NCI-H1930 (cell line): ENCODE measurements at regions not wholly inside any gene's neighbourhood (a gene's known extent, or its start where the extent isn't known, plus 50 kb on each side); places are given as distances from the start of the nearest gene placed in this dataset.
"Not testable (repeated sequence)": the region's sequence is repeated elsewhere in the genome, so short reads cannot be mapped to it uniquely, and the experiment has no call there.

Experiments
- DNase-seq, 2 experiments: peaks; one replicate each; lab custom pipeline; 2025; lab: John Stamatoyannopoulos, UW

DNA sequence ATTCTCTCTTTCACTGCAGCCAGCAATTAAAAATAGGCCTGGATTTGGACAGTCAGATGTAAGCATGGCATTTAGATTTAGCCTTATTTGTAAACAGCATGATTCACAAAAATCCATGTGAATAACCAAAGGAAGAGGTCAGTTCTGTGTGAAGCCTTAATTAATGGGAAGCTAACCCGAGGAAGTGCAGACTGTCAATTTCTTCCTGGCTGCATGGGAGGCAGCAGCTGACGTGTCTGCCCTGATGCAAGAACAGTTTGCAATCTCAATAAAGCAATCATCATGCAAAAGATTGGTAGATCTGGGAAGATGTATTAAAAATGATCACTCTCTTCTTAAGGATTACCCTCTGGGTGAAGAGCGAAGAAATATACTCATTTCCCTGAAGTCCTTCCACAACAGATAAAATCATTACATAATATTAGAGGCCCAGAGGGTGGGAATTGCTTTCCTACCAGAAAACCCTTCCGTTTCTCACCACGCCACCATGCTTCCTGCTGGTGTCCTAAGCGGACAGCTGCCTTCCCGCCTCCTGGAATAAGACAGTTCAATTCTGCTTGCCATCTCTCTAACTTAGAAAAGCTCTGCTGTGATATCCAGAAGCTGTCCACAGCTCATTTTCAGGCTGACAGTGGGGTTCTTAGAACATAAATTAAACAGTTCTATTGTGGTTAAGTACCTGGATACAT lies 526.7 kb upstream of the NRP1 start:
- DNase-seq: no peak

DNA sequence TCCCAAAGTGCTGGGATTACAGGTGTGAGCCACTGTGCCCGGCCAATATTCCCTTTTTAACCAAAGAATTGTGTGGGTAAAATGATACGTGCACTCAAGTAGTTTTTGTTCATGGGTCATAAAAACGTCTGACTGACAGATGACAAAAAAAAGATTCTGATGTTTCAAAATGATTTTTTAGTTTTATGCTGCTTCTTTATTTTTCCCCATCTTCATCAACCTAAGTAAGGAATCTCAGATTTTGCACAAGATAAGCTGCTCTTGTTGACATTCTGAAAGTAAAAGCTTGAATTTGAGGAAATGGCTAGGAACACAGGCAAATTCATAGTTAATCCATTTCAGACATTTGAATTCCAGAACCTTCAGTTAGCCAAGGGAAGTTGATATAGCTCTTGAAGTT lies 526.1 kb upstream of the NRP1 start:
- DNase-seq: no peak

DNA sequence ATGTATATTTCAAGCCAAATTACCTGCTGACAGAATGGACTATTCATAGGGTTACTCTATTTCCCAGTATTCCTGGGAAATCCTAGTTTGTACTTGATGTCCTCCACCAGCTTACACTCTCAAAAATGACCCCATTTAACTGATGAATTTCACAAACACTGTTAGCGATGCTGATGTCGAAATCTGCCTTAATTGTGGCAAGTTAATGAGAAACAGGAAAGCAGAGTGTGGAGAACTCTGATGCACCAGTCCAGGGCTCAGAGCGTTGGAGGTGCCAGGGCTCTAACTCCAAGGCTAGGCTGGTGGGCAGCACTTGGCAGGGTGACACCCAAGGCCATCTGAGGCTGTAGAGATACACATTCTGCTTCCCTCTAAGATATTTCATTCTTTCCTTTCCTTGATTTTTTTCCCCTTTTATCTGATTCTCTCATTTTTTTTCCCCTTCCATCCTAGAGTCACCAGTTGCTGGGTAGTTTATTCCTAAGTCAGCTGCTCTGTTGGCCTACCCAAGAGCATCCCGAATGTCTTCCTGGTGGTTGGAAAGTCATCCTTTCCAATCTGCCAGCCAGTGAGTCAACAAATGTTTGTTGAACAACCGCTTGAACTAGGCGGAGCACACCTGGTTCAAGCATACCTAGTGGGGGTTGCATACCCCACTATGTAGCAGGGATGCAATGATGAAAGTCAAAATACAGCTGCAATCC lies 525.0 kb upstream of the NRP1 start:
- no peak for DNase-seq

DNA sequence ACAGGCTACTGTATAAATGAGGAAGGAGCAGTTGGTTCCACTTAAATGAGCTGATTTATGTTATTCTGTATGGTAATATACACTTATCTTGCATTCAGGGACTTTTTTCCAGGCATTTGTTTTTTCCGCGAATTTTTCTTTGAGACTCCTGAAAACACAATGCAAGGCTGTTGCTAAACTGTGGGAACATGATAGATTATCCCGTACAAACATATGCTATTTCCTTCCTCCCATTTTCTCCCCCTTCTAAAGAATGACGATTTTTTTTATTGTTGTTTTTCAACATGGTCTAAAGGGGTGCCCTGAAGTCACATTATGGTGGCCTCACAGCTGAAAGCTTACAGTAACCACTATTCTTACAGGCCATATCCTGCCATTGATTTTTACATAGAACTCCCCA lies 523.9 kb upstream of the NRP1 start:
- no peak for DNase-seq

DNA sequence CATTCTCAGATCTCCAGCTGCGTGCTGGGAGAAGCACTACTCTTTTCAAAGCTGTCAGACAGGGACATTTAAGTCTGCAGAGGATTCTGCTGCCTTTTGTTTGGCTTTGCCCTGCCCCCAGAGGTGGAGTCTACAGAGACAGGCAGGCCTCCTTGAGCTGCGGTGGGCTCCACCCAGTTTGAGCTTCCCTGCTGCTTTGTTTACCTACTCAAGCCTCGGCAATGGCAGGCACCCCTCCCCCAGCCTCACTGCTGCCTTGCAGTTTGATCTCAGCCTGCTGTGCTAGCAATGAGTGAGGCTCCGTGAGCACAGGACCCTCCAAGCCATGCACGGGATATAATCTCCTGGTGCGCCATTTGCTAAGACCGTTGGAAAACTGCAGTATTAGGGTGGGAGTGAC lies 518.8 kb upstream of the NRP1 start:
- not testable (repeated sequence) for DNase-seq

DNA sequence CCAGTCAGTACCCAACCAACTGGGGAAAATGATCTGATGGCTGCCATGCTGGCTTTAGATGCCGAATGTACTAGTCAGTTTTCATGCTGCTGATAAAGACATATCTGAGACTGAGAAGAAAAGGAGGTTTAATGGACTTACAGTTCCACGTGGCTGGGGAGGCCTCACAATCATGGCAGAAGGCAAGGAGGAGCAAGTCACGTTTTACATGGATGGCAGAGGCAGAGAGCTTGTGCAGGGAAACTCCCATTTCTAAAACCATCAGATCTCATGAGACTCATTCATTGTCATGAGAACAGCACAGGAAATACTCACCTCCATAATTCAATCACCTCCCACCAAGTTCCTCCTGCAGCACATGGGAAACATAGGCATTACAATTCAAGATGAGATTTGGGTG lies 508.9 kb upstream of the NRP1 start:
- DNase-seq: no peak

DNA sequence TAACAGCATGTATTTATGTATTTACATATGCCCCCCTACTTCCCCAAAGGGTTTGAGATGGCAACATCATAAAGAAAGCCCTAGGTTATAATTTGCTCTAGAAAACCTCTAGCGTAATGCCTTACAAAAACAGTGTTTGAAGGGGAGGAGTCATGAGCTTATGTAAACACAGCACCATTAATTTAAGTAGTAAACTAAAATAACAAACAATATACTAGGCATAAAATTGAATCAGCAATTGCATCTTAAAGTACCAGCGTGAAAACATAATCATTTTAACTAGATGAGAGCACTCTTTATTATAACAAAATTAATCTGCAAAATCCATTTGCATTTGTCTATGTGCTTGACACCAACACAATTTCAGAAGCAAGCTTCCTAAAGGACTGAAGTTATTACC lies 507.2 kb upstream of the NRP1 start:
- DNase-seq: no peak

DNA sequence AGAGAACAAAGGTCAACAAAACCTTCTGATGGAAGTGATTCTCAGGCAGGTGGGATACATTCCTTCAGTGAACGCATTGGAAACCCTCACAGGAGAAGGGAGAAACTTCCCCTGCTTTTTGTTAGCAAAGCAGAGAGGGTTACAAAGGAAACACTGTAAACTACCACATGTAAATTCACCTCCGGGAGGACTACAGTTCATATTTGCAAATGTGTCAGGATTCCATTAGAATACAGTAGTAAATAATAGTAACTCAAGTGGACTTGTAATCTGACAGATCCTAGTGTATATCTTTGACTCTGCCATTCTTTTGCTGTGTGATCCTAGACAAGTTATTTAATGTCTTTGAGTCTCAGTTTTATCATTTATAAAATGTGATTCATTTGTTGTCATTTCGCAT lies 504.3 kb upstream of the NRP1 start:
- DNase-seq: no peak

DNA sequence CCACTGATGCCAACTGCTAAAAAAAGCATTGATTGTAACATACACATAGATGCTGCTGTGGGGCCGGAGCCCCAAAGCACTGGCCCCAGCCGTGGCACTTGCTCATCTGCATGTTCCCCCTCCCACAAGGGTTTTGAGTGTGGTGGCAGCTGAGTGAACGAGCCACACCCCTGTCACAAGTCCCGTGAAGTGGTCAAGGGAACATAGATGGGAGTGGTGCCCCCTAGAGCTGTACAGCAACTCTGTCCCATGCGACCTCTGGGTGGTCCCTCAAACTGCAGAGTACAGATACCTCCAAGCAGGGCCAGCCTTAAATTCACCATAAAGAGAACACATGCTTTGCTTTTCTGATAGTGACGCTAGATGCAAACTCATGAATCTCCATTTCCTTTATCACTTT lies 503.3 kb upstream of the NRP1 start:
- DNase-seq: no peak

DNA sequence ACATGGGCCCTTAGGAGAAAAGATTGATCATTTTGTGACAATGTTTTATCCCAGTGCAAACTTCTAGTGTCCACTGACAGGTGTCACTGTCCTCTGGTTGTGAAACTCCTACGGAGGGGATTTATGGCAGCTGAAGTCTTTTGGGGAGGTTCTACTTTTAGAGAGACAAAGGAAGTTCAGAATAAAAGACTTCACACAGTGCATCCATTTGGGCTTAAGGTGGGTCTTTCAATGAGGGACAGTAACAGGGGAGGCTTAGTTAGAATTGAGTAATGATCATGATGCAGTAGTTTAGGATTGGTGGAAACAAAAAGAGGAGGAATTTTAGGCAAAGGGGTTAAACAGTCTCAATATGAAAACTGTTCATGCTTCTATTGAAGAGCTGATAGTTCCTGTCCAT lies 501.1 kb upstream of the NRP1 start:
- no peak for DNase-seq

DNA sequence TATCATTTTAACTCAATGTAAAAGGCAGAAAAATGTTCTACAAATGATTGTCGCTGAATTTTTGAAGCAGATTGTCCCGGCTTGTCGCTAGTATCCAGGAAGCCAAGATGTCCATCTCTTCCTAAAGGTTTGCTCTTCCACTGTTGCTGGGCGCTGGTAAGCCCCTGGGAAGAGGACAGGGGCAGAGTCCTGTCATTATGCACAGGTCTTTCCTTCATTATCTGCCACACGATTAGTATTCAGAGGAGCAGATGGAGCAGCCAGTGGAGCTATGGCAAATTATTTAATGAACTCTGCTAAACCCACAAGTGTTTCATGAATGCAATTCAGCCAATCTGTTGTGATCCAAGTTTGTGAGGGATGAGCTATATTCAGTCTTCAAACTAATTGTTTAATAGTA lies 499.1 kb upstream of the NRP1 start:
- DNase-seq: no peak

DNA sequence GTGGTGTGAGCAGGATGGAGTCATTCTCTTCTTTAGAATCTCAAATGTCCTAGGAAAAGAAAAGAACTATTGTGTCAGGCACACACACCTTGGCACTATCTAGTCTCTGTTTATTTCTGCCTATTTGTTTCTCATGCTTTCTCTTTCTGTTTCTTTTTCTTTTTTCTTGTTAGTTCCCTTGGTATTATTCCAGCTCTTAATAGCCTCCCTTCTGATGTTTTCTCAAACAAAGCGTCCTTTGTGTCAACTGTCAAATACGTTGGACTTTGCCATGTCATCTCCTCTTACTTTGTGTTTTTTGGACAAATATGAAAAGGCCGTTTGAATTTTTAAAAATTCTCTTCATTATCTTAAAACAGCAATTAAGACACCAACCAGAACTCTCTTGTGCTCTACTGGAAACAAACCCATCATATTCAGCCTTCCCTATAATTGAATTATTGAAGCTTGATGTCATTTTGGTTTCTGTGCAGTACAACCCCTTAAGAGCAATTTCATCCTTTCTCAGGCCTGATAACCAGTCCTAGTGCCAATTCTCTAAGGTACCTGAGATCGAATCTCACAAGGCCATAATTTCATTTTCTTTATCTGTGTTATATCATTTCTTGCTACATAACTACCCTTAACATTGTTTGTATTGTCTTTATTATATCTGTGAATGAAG lies 497.8 kb upstream of the NRP1 start:
- DNase-seq: no peak

DNA sequence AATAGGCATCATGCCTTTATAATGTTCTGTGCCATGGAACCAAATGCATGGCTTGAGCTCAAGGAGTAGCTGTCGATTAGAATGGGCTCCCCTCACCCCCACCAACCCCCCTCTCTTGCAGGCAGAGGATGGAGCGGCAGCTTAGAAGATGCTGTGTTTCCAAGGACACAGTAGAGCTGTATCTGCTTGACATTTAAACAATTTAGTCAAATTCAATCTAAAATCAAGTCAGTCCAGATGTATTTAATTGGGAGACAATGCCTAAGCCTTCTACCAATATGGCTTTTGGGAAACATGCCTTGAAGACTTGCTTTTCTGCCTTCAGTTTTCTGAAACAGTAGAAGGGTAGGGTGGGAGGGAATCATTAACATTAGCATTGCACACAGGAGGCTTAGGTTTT lies 497.1 kb upstream of the NRP1 start:
- no peak for DNase-seq

DNA sequence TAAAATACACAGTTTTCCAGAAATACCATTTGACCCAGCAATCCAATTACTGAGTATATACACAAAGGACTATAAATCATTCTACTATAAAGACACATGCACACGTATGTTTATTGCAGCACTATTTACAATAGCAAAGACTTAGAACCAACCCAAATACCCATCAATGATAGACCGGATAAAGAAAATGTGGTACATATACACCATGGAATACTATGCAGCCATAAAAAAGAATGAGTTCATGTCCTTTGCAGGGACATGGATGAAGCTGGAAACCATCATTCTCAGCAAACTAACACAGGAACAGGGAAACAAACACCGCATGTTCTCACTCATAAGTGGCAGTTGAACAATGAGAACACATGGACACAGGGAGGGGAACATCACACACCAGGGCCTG lies 495.4 kb upstream of the NRP1 start:
- DNase-seq: not testable (repeated sequence)

DNA sequence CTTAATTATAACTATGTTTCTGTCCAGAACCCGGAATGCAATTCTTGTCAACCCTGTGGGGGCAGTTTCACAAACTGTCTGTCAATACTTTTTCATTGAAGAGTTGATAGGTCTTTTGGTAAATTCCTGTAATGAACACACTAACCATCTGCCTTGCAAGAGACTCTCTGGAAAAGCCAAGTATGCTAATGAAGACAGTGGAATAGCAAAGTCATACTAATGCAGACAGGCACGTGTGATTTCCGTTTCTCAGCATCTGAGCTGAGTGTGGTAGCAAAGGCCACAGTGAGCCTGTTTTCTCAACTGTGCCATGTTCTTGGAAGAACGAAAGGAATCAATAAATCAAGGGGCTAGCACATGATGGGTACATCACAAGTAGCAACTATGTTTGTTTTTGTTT lies 494.1 kb upstream of the NRP1 start:
- no peak for DNase-seq

DNA sequence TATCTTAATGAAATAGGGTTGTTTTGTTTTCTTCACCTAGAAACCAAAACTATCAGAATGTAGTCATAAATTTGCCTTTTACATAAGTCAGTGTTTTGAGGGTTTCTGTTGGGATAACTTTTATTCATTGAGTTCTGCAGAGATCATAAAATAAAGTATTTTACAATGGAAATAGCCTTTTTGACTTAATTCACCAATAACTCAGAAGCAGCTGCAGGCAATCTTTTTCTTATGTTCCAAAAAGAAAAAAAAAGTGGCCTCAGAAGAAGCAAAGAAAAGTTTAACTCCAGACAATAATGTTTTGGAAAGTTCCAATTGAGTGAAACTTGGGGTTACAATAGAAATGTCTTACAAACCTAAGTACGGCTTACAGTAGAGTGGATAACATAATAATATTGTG lies 491.7 kb upstream of the NRP1 start:
- DNase-seq: no peak

DNA sequence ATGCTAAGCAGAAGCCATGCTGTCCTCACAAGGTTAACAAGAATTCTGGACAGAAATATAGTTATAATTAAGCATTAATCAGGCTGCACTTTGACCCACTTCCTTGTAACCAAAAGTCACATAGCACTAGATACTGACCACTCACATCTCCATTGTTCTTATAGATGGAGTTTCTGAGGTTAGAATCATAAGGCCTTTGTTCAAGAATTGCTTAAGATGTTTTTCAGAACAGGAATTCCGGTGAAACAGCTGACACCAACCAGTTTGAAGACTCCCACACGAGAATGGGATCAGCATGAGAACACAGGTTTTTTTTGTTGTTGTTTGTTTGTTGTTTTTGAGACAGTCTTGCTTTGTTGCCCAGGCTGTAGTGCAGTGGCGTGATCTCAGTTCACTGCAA lies 488.3 kb upstream of the NRP1 start:
- DNase-seq: no peak

DNA sequence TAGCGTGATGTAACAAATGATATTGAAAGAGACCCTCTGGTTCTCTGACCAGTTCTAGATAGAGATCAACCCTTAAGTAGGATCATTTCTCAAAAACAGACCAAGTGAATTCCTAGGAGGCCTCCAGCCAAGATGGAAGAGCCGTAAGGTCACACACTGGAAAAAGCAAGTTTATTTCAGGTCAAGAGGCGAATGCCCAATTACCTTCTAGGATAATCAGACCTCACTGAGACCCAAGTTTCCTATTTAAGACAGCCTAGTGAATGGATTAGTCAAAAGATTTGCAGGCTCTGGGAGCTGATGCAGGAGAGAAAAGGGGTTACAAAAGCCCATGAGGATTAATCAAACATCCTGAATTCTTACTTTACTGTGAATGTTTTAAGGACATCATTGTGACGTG lies 486.1 kb upstream of the NRP1 start:
- no peak for DNase-seq

DNA sequence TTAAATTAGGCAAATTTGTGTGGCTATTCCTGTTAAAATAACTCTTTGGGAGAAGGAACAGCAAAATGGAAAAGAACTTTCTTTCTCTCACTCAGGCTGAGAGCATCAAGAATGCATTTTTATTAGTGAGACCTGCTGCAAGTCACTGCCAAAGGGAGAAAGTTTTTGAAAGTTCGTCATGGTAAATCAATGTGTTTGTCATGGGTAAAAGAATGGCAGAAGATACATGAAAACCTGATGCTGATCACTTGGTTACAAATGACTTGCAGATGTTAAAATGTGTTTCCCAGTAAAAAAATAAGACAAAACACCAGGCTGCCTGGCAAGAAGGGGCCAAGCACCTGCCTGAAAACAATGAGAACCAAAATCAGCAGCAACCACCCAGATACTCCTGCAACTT lies 484.7 kb upstream of the NRP1 start:
- DNase-seq: no peak

DNA sequence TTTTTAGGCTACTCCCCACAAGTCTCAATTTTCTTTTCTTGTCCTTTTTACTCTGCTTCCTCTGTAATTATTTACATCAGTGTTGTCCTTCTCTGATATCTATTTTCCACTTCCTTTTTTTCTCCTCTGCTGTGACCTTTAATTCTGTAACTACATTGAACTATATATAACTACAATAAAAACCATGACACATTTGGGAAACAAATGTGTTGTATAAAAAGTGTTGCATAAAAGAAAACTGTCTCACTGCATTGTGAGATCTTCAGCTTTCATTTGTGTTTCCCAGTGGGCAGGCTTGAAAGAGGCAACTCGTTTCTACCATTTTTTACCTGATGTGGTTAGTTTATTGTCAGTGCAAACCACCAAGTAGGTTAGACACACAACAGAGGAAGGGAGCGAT lies 483.9 kb upstream of the NRP1 start:
- DNase-seq: no peak

DNA sequence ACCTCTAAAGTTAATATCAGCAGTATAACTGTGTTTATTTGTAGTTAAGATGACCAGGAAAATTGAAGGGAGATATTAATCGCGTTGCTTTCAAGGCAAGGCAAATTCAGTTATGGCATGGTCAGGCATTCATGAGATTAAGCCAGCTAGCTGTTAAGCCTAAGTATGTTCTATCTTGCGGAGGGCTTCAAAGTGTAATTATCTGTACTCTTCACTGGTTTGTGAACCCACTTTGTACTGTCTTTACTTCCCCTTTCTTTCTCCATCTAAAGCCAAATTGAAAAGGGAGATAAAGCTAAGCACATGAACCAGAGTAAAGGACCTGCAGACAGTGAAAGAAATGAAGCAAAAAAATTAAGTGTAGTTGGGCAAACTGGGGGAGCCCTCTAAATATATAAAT lies 483.1 kb upstream of the NRP1 start:
- no peak for DNase-seq

DNA sequence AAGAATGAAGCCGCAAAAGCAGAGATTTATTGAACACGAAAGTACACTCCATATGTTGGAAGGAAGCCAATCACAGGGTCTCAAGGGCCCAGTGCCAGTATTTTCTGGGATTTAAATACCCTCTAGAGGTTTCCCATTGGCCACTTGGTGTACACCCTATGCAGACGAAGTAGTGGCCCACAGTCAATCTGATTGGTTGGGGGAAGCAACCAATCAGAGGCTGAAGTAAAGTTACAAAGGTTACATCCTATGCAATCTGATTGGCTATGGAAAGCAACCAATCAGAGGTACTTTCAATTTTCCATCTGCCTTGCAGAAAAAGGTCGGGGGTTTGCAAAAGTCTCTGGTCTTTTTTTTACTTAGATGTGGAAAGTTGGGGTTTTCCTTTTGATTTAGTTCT lies 481.3 kb upstream of the NRP1 start:
- DNase-seq: no peak

DNA sequence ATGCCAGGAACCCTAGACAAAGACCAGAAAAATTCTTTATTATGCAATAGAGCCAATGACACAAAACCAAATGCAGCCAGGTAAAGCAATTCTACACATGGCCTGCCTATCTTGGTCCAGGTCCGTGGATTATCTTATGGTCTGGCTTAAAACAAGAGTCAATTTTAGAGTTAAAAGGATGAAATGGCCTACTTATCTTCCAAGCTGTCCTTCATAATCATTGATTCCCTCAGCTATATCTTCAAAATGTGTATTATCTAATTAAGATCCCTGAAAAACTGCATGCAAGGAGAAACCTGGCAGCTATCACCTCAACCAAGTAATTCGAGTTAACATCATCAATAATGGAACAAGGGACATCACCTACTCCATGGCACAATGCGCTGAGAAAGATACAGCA lies 479.4 kb upstream of the NRP1 start:
- no peak for DNase-seq

DNA sequence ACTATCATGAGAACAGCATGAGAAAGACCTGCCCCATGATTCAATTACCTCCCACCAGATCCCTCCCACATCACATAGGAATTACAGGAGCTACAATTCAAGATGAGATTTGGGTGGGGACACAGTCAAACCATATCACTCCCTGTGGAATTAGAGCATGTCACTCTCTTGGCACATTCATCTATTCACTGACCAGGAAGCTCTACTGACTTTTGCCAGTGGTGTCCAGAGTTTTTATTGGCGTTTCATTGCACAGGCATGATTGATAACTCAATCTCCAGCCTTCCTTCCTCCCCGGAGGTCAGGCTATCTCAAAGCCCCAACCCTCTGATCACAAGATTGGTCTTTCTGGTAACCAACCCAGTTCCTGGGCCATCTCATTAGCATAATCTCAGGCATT lies 478.9 kb upstream of the NRP1 start:
- no peak for DNase-seq
